Prostate gland (tissue), 2 donors: ENCODE measurements at regions not wholly inside any gene's neighbourhood (a gene's known extent, or its start where the extent isn't known, plus 50 kb on each side); places are given as distances from the start of the nearest gene placed in this dataset.

Experiments used
- POLR2A ChIP-seq: fragments of 450-650 bp; IDR thresholded peaks from one replicate; pipeline ENCODE4 v1.6.1; 2016; ENCODE audit warnings: antibody characterized with exemption, mild to moderate bottlenecking
- TF ChIP-seq, protein P1 (sequence below), 4 experiments: fragments of 200-600 bp in 2 of 4; fragments of 450-650 bp in 2 of 4; sonication (generic) in 2 of 4; IDR thresholded peaks; 1 replicate in 3 of 4; 2 replicates in 1 of 4; pipeline ENCODE4 v1.5.1; 2016 to 2019; ENCODE audit warnings: antibody characterized with exemption in 4 of 4, mild to moderate bottlenecking in 2 of 4, moderate library complexity in 2 of 4

GRCh38 chr3:72270072-72270681, 485.2 kb upstream of the PROK2 start:
- TF ChIP-seq, protein P1, sequence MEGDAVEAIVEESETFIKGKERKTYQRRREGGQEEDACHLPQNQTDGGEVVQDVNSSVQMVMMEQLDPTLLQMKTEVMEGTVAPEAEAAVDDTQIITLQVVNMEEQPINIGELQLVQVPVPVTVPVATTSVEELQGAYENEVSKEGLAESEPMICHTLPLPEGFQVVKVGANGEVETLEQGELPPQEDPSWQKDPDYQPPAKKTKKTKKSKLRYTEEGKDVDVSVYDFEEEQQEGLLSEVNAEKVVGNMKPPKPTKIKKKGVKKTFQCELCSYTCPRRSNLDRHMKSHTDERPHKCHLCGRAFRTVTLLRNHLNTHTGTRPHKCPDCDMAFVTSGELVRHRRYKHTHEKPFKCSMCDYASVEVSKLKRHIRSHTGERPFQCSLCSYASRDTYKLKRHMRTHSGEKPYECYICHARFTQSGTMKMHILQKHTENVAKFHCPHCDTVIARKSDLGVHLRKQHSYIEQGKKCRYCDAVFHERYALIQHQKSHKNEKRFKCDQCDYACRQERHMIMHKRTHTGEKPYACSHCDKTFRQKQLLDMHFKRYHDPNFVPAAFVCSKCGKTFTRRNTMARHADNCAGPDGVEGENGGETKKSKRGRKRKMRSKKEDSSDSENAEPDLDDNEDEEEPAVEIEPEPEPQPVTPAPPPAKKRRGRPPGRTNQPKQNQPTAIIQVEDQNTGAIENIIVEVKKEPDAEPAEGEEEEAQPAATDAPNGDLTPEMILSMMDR (IDR thresholded peaks at IDR 0.05): no peak
- TF ChIP-seq POLR2A: no peak
